H1 (cell line): ENCODE measurements at regions not wholly inside any gene's neighbourhood (a gene's known extent, or its start where the extent isn't known, plus 50 kb on each side); places are given as distances from the start of the nearest gene placed in this dataset.

ENCODE experiments used
- CTCF ChIA-PET: fragments of 300-600 bp; sonication (Branson Sonifier 250); formaldehyde crosslinking; loops from one replicate; lab custom pipeline; 2021; ENCODE audit not compliant: partially characterized antibody; lab: Charles Lee
- POLR2A ChIA-PET: fragments of 300-600 bp; sonication (Branson Sonifier 250); formaldehyde crosslinking; loops from one replicate; lab custom pipeline; 2021; ENCODE audit warnings: inconsistent platforms; ENCODE audit not compliant: partially characterized antibody; lab: Charles Lee
- DNase-seq, 2 experiments: peaks; one replicate each; pipeline versions ENCODE4 v3.0.0 to v3.0.0-alpha.2; 2010 to 2022; ENCODE audit warnings: low spot score in 2 of 2, low read depth in 1 of 2, mixed read lengths in 1 of 2
- FAIRE-seq: peaks from 2 replicates; lab custom pipeline; 2011; peaks lifted over from hg19 to GRCh38; lab: Jason Lieb, UNC
- H2AFZ ChIP-seq: 2 replicates; pipeline ENCODE4 v1.8.1; 2012; ENCODE audit warnings: low read length, inconsistent platforms
- H2AK5ac ChIP-seq: 2 replicates; pipeline ENCODE4 v1.6.1; 2013; ENCODE audit warnings: low read depth, low read length
- H2BK120ac ChIP-seq: replicated peaks from 2 replicates; pipeline ENCODE3; 2013; ENCODE audit warnings: low read depth, low read length, inconsistent platforms
- H2BK12ac ChIP-seq: 2 replicates; pipeline ENCODE4 v1.6.1; 2013; ENCODE audit warnings: low read depth, low read length
- H2BK15ac ChIP-seq: 2 replicates; pipeline ENCODE4 v1.6.1; 2013; ENCODE audit warnings: low read length
- H2BK20ac ChIP-seq: 2 replicates; pipeline ENCODE4 v1.6.1; 2013; ENCODE audit warnings: low read length
- H2BK5ac ChIP-seq: 2 replicates; pipeline ENCODE4 v1.6.1; 2013; ENCODE audit warnings: low read depth, low read length
- H3K14ac ChIP-seq: 2 replicates; pipeline ENCODE4 v1.6.1; 2013; ENCODE audit warnings: inconsistent platforms; ENCODE audit not compliant: insufficient read length
- H3K18ac ChIP-seq: 2 replicates; pipeline ENCODE4 v1.6.1; 2013; ENCODE audit warnings: low read length; ENCODE audit errors: extremely low read depth
- H3K23ac ChIP-seq: 2 replicates; pipeline ENCODE4 v1.6.1; 2013; ENCODE audit warnings: inconsistent platforms; ENCODE audit not compliant: insufficient read length
- H3K23me2 ChIP-seq: 2 replicates; pipeline ENCODE4 v1.6.1; 2013; ENCODE audit warnings: low read depth, low read length
- H3K27ac ChIP-seq: 2 replicates; pipeline ENCODE4 v1.6.1; 2011; ENCODE audit warnings: low read depth, low read length, inconsistent platforms
- H3K27me3 ChIP-seq, 4 experiments: replicated peaks in 1 of 4; 1 replicate in 1 of 4; 2 replicates in 3 of 4; pipeline versions ENCODE4 v1.6.1 to v1.8.1; 2011 to 2013; ENCODE audit warnings: low read length in 3 of 4, mild to moderate bottlenecking in 3 of 4, inconsistent platforms in 2 of 4, mixed read lengths in 2 of 4, moderate library complexity in 1 of 4; ENCODE audit not compliant: control insufficient read depth in 3 of 4, insufficient read depth in 3 of 4; ENCODE audit errors: extremely low read depth in 1 of 4
- H3K36me3 ChIP-seq, 4 experiments: 2 replicates each; pipeline versions ENCODE4 v1.6.1 to v1.8.1; 2011 to 2013; ENCODE audit warnings: mild to moderate bottlenecking in 4 of 4, low read length in 3 of 4, moderate library complexity in 2 of 4, control low read depth in 1 of 4, inconsistent platforms in 1 of 4; ENCODE audit not compliant: insufficient read depth in 4 of 4, control insufficient read depth in 2 of 4
- H3K4ac ChIP-seq: replicated peaks from 2 replicates; pipeline ENCODE3; 2013; ENCODE audit warnings: low read length, low read depth, mixed read lengths, inconsistent platforms; ENCODE audit not compliant: insufficient read length
- H3K4me1 ChIP-seq, 4 experiments: replicated peaks in 1 of 4; 1 replicate in 1 of 4; 2 replicates in 3 of 4; pipeline versions ENCODE4 v1.6.1 to v1.8.1; 2011 to 2013; ENCODE audit warnings: low read length in 3 of 4, inconsistent platforms in 2 of 4, mixed read lengths in 1 of 4; ENCODE audit not compliant: insufficient read depth in 4 of 4, control insufficient read depth in 3 of 4
- H3K4me2 ChIP-seq, 2 experiments: 2 replicates each; pipeline versions ENCODE4 v1.6.1 to v1.8.1; 2011 to 2013; ENCODE audit warnings: low read depth in 2 of 2, low read length in 2 of 2, control low read depth in 1 of 2, inconsistent platforms in 1 of 2, mild to moderate bottlenecking in 1 of 2; ENCODE audit not compliant: insufficient read depth in 1 of 2
- H3K4me3 ChIP-seq, 4 experiments: fragments of 200-600, 300-600 bp in 1 of 4; sonication (generic), shearing (Covaris generic), sonication (Bioruptor Twin) in 1 of 4; 2 replicates each; pipeline versions ENCODE4 v1.5.1 to v1.8.1; 2011 to 2016; ENCODE audit warnings: low read length in 4 of 4, low read depth in 3 of 4, control low read depth in 2 of 4, inconsistent platforms in 2 of 4, mild to moderate bottlenecking in 2 of 4, mixed read lengths in 1 of 4, moderate library complexity in 1 of 4; ENCODE audit not compliant: insufficient read depth in 2 of 4; ENCODE audit errors: extremely low read depth in 1 of 4
- H3K56ac ChIP-seq: replicated peaks from 2 replicates; pipeline ENCODE3; 2013; ENCODE audit warnings: low read depth, mild to moderate bottlenecking, mixed read lengths, low read length, inconsistent platforms; ENCODE audit not compliant: insufficient read length
- H3K79me1 ChIP-seq: 2 replicates; pipeline ENCODE4 v1.6.1; 2013; ENCODE audit warnings: low read depth, low read length, control low read depth
- H3K79me2 ChIP-seq, 2 experiments: 2 replicates each; pipeline versions ENCODE4 v1.6.1 to v1.8.1; 2012 to 2013; ENCODE audit warnings: low read length in 2 of 2, mild to moderate bottlenecking in 2 of 2, inconsistent platforms in 1 of 2; ENCODE audit not compliant: insufficient read depth in 2 of 2, control insufficient read depth in 1 of 2
- H3K9ac ChIP-seq, 4 experiments: replicated peaks in 1 of 4; 1 replicate in 1 of 4; 2 replicates in 3 of 4; pipeline versions ENCODE4 v1.6.1 to v1.8.1; 2011 to 2013; ENCODE audit warnings: low read depth in 3 of 4, low read length in 3 of 4, control low read depth in 2 of 4, mild to moderate bottlenecking in 2 of 4, moderate library complexity in 2 of 4, inconsistent platforms in 1 of 4; ENCODE audit errors: extremely low read depth in 1 of 4
- H3K9me3 ChIP-seq, 2 experiments: 2 replicates each; pipeline versions ENCODE4 v1.6.1 to v1.8.1; 2012 to 2013; ENCODE audit warnings: mild to moderate bottlenecking in 2 of 2, moderate library complexity in 2 of 2, control low read depth in 1 of 2, inconsistent platforms in 1 of 2, low read depth in 1 of 2, low read length in 1 of 2, mixed read lengths in 1 of 2; ENCODE audit not compliant: insufficient read depth in 2 of 2
- H4K20me1 ChIP-seq, 2 experiments: replicated peaks in 1 of 2; 2 replicates each; pipeline versions ENCODE3 to v1.8.1; 2011 to 2013; ENCODE audit warnings: inconsistent platforms in 2 of 2, low read length in 2 of 2, mild to moderate bottlenecking in 1 of 2; ENCODE audit not compliant: insufficient read depth in 2 of 2, control insufficient read depth in 1 of 2
- H4K5ac ChIP-seq: 2 replicates; pipeline ENCODE4 v1.6.1; 2013; ENCODE audit warnings: low read length, low read depth, mixed read lengths, inconsistent platforms; ENCODE audit not compliant: insufficient read length
- H4K8ac ChIP-seq: 2 replicates; pipeline ENCODE4 v1.8.0; 2013; ENCODE audit warnings: mild to moderate bottlenecking, moderate library complexity, low read length, inconsistent platforms; ENCODE audit not compliant: insufficient read depth; ENCODE audit errors: extremely low read depth
- H4K91ac ChIP-seq: replicated peaks from 2 replicates; pipeline ENCODE3; 2013; ENCODE audit warnings: low read length, mixed read lengths, inconsistent platforms; ENCODE audit not compliant: insufficient read length
- CBX5 ChIP-seq: fragments of 300-800, 300-1000 bp; sonication (generic); IDR thresholded peaks from 2 replicates; pipeline ENCODE4 v1.7.1; 2016; ENCODE audit warnings: antibody characterized with exemption, low read length, low read depth
- CHD2 ChIP-seq: IDR thresholded peaks from 2 replicates; pipeline ENCODE4 v1.6.1; 2012; ENCODE audit warnings: low read length, improper control_type of control experiment
- FOSL1 ChIP-seq: IDR thresholded peaks from 2 replicates; pipeline ENCODE4 v1.6.1; 2011; ENCODE audit warnings: mild to moderate bottlenecking, low read depth, low read length, moderate library complexity; ENCODE audit not compliant: insufficient read depth
- HDAC2 ChIP-seq, 2 experiments: fragments of 300-600 bp in 1 of 2; sonication (generic) in 1 of 2; IDR thresholded peaks; 2 replicates each; pipeline ENCODE4 v1.6.1; 2011 to 2012; ENCODE audit warnings: low read depth in 2 of 2, low read length in 2 of 2, mild to moderate bottlenecking in 2 of 2, moderate library complexity in 2 of 2, borderline replicate concordance in 1 of 2, inconsistent platforms in 1 of 2
- KDM1A ChIP-seq: fragments of 200-600, 300-600 bp; sonication (generic); IDR thresholded peaks from 2 replicates; pipeline ENCODE4 v1.7.1; 2016; ENCODE audit warnings: mild to moderate bottlenecking, low read length, borderline replicate concordance
- KDM4A ChIP-seq: IDR thresholded peaks from one replicate; pipeline ENCODE4 v1.7.1; 2012; ENCODE audit warnings: low read depth, mild to moderate bottlenecking, moderate library complexity, low read length, inconsistent platforms; ENCODE audit not compliant: severe bottlenecking
- NRF1 ChIP-seq: IDR thresholded peaks from 2 replicates; pipeline ENCODE4 v1.6.1; 2011; ENCODE audit warnings: mild to moderate bottlenecking, low read depth, low read length, improper control_type of control experiment
- RBBP5 ChIP-seq: IDR thresholded peaks from 2 replicates; pipeline ENCODE4 v1.7.1; 2012; ENCODE audit warnings: low read depth, mild to moderate bottlenecking, inconsistent platforms, low read length, moderate library complexity, borderline replicate concordance
- RFX5 ChIP-seq: IDR thresholded peaks from 2 replicates; pipeline ENCODE4 v1.6.1; 2011; ENCODE audit warnings: low read depth, low read length, improper control_type of control experiment, borderline replicate concordance
- RXRA ChIP-seq: IDR thresholded peaks from 2 replicates; pipeline ENCODE4 v1.6.1; 2011; ENCODE audit warnings: low read depth, mild to moderate bottlenecking, low read length, moderate library complexity; ENCODE audit not compliant: insufficient read depth
- TCF12 ChIP-seq: IDR thresholded peaks from 2 replicates; pipeline ENCODE4 v1.6.1; 2011; ENCODE audit warnings: low read depth, mild to moderate bottlenecking, low read length
- TEAD4 ChIP-seq: IDR thresholded peaks from 2 replicates; pipeline ENCODE4 v1.6.1; 2012; ENCODE audit warnings: low read depth, low read length, inconsistent platforms, mixed read lengths
- WGBS, 2 experiments: shearing (Covaris generic) in 1 of 2; methylation state at CpG; one replicate each; pipeline versions ENCODE4 v1.1.6 to v1.1.7; 2013 to 2015; ENCODE audit warnings: low lambda C conversion rate in 2 of 2, mixed read lengths in 2 of 2, inconsistent platforms in 1 of 2, low coverage in 1 of 2, missing lambda C conversion rate in 1 of 2; ENCODE audit not compliant: insufficient replicate concordance in 2 of 2, insufficient coverage in 1 of 2, insufficient read length in 1 of 2; ENCODE audit errors: extremely low coverage in 1 of 2, missing lambda C conversion rate in 1 of 2; 5-methylcytosine and 5-hydroxymethylcytosine counted together

DNA sequence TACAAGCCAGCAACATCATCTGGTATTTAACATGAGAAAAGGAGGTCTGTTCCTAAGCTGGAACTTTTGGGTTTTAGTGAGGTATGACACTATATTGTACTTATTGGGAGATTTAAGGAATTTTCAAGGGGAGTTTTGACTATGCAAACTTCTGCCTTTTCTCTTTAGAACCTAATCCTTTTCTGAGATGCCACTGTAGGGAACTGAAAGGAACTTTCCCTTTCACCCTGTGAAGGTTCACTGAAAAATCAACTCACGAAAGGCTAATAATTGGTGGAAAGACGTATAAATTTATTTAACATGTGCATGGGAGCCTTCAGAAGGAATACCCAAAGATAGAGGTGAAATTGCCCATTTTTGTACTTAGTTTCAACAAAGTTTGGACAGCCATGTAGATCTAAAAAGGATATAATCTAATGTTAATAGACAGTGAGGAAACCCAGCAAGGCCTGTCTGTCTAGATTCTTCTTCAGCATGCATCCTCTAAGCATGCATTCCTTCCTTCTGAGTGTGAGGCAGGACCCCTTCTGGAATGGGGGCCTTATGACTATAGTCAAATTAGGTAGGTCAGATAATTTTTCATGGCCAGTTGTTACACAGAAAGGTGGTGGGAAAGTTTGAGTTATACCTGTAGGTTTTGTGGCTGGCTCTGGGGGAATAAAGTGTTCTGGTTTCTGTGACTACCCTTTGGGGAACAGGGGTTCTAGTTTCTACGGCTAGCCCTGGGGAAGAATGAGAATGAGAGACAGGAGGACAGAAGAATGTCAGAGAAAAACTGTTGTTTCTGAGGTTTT, 200.3 kb downstream of the C9orf152 start:
- no peaks in the 10 kb centered on the region for H3K79me2 ChIP-seq
- FAIRE-seq, result no peak
- CTCF ChIA-PET, result interaction anchor here (1.0 to 2.7 kb wide), 8 partner anchors 8 to 145 kb away, joined by 3 to 16 read pairs (median 5); no protein-coding TSS in a partner anchor
- TF ChIP-seq NRF1 (no peak), CHD2 (no peak), TEAD4 (no peak), KDM1A (no peak), HDAC2 (IDR thresholded peaks at IDR 0.05; ENCODE audit: borderline replicate concordance in 1 of 2, low read depth in 2 of 2, low read length in 2 of 2) (no peak), KDM4A (no peak), TCF12 (no peak), RFX5 (no peak), RBBP5 (no peak), CBX5 (no peak), FOSL1 (no peak), RXRA (no peak)

More for the DNA sequence above, 200.3 kb downstream of the C9orf152 start:
- Histone ChIP-seq H3K23ac (no peak overlapping the region), H2BK15ac (no peak overlapping the region), H3K56ac (no peak overlapping the region), H3K27ac (no peak overlapping the region), H2BK12ac (no peak overlapping the region), H2BK5ac (no peak overlapping the region), H2BK120ac (no peak overlapping the region), H3K4me3 (no peak overlapping the region), H4K20me1 (no peaks in the 10 kb centered on the region), H3K4me2 (no peak overlapping the region), H3K79me1 (no peaks in the 10 kb centered on the region), H4K5ac (no peak overlapping the region), H3K23me2 (no peaks in the 10 kb centered on the region), H2AK5ac (no peak overlapping the region), H3K27me3 (no peaks in the 10 kb centered on the region), H3K4ac (no peak overlapping the region), H3K14ac (no peak overlapping the region), H3K36me3 (no peaks in the 10 kb centered on the region), H3K18ac (no peak overlapping the region), H4K91ac (no peak overlapping the region), H2AFZ (no peak overlapping the region), H3K4me1 (no peaks in the 10 kb centered on the region; a peak in 2 of 7 replicates), H4K8ac (no peak overlapping the region), H3K9me3 (peaks cover 3 to 6% of the 10 kb centered on the region in 2 experiments; a peak in 3 of 4 replicates), H2BK20ac (no peak overlapping the region), H3K9ac (no peak overlapping the region)
- DNase-seq, result no peak
- POLR2A ChIA-PET, result no interaction called here
- 92% methylated on average over 3 of the region's 3 CpGs; no CpG with 5 or more reads in 1 of the 2 experiments for WGBS, 2 experiments
